ENCODE measurements at regions not wholly inside any gene's neighbourhood (a gene's known extent, or its start where the extent isn't known, plus 50 kb on each side); places are given as distances from the start of the nearest gene placed in this dataset.

GRCh38 chr15:35209838-35210237 lies 124.7 kb upstream of the NANOGP8 start:
- TF ChIP-seq CTCF (IDR thresholded peaks at IDR 0.05; ENCODE audit: poor library complexity) (no peak), EZH2 (IDR thresholded peaks at IDR 0.05; ENCODE audit: borderline replicate concordance) (no peak), EZH2phosphoT487 (IDR thresholded peaks at IDR 0.05; ENCODE audit: low read depth, severe bottlenecking, unreplicated experiment) (no peak)
